ENCODE measurements at regions not wholly inside any gene's neighbourhood (a gene's known extent, or its start where the extent isn't known, plus 50 kb on each side); places are given as distances from the start of the nearest gene placed in this dataset.
"Not testable (repeated sequence)": the region's sequence is repeated elsewhere in the genome, so short reads cannot be mapped to it uniquely, and the experiment has no call there.

GRCh38 chr7:119266790-119267189 lies 1006.2 kb upstream of the KCND2 start:
- DNase-seq (ENCODE audit: low read depth), result not testable (repeated sequence)

GRCh38 chr7:119270045-119270464 lies 1002.9 kb upstream of the KCND2 start:
- DNase-seq (ENCODE audit: low read depth), result peak; percentile 63

- DNase-seq (ENCODE audit: low read depth), result no peak
Observed at GRCh38 chr7:119270644-119271043, 1002.3 kb upstream of the KCND2 start.

- no peak for DNase-seq (ENCODE audit: low read depth)
Observed at GRCh38 chr7:119271147-119271779, 1001.7 kb upstream of the KCND2 start.

GRCh38 chr7:119281181-119281846 lies 991.7 kb upstream of the KCND2 start:
- DNase-seq (ENCODE audit: low read depth), result no peak

- no peak for DNase-seq (ENCODE audit: low read depth)
Observed at GRCh38 chr7:119283353-119283752, 989.6 kb upstream of the KCND2 start.

GRCh38 chr7:119288416-119288815 lies 984.6 kb upstream of the KCND2 start:
- no peak for DNase-seq (ENCODE audit: low read depth)

GRCh38 chr7:119300341-119300740 lies 972.6 kb upstream of the KCND2 start:
- not testable (repeated sequence) for DNase-seq (ENCODE audit: low read depth)

- DNase-seq (ENCODE audit: low read depth), result no peak
Observed at GRCh38 chr7:119320316-119320715, 952.7 kb upstream of the KCND2 start.

- DNase-seq (ENCODE audit: low read depth), result no peak
Observed at GRCh38 chr7:119329715-119330114, 943.3 kb upstream of the KCND2 start.

- DNase-seq (ENCODE audit: low read depth), result no peak
Observed at GRCh38 chr7:119335405-119335804, 937.6 kb upstream of the KCND2 start.

- peak; percentile 7 for DNase-seq (ENCODE audit: low read depth)
Observed at GRCh38 chr7:119341822-119342221, 931.2 kb upstream of the KCND2 start.

GRCh38 chr7:119343289-119343688 lies 929.7 kb upstream of the KCND2 start:
- DNase-seq (ENCODE audit: low read depth), result no peak

- DNase-seq (ENCODE audit: low read depth), result no peak
Observed at GRCh38 chr7:119344466-119344865, 928.5 kb upstream of the KCND2 start.

- no peak for DNase-seq (ENCODE audit: low read depth)
Observed at GRCh38 chr7:119348491-119348890, 924.5 kb upstream of the KCND2 start.

GRCh38 chr7:119350334-119350733 lies 922.6 kb upstream of the KCND2 start:
- DNase-seq (ENCODE audit: low read depth), result no peak

GRCh38 chr7:119351320-119351719 lies 921.7 kb upstream of the KCND2 start:
- DNase-seq (ENCODE audit: low read depth), result no peak

GRCh38 chr7:119374436-119374835 lies 898.5 kb upstream of the KCND2 start:
- no peak for DNase-seq (ENCODE audit: low read depth)

- no peak for DNase-seq (ENCODE audit: low read depth)
Observed at GRCh38 chr7:119377861-119378260, 895.1 kb upstream of the KCND2 start.

- DNase-seq (ENCODE audit: low read depth), result no peak
Observed at GRCh38 chr7:119382726-119383125, 890.2 kb upstream of the KCND2 start.

GRCh38 chr7:119395024-119395423 lies 878.0 kb upstream of the KCND2 start:
- DNase-seq (ENCODE audit: low read depth), result no peak

GRCh38 chr7:119397156-119397555 lies 875.8 kb upstream of the KCND2 start:
- DNase-seq (ENCODE audit: low read depth), result no peak

GRCh38 chr7:119408596-119408995 lies 864.4 kb upstream of the KCND2 start:
- DNase-seq (ENCODE audit: low read depth), result no peak

- DNase-seq (ENCODE audit: low read depth), result no peak
Observed at GRCh38 chr7:119413314-119413805, 859.6 kb upstream of the KCND2 start.

All from renal cortical epithelial cell (primary cell).